ENCODE measurements at regions not wholly inside any gene's neighbourhood (a gene's known extent, or its start where the extent isn't known, plus 50 kb on each side); places are given as distances from the start of the nearest gene placed in this dataset.

- Histone ChIP-seq H3K4me1 (ENCODE audit: control insufficient read depth in 1 of 2, insufficient read depth in 2 of 2, low read length in 2 of 2) (no peaks in the 10 kb centered on the region), H2BK120ac (ENCODE audit: insufficient read depth, low read length, poor library complexity) (no peak overlapping the region), H3K4ac (ENCODE audit: low read depth, low read length) (no peak overlapping the region), H3K36me3 (ENCODE audit: control insufficient read depth in 1 of 2, insufficient read depth in 2 of 2, low read length in 2 of 2) (no peaks in the 10 kb centered on the region), H3K27ac (ENCODE audit: low read depth, low read length) (no peak overlapping the region), H3K9me3 (ENCODE audit: insufficient read depth, low read depth, low read length) (no peaks in the 10 kb centered on the region), H2BK5ac (ENCODE audit: low read depth, low read length, poor library complexity) (no peak overlapping the region), H2AK5ac (ENCODE audit: low read length) (no peak overlapping the region), H3K79me1 (ENCODE audit: low read length) (no peaks in the 10 kb centered on the region), H3K23ac (ENCODE audit: low read length) (no peak overlapping the region), H3K4me3 (ENCODE audit: low read depth, low read length) (no peak overlapping the region), H3K79me2 (ENCODE audit: control insufficient read depth, insufficient read depth, low read length, poor library complexity) (no peaks in the 10 kb centered on the region), H4K8ac (ENCODE audit: low read depth, low read length) (no peak overlapping the region), H3K14ac (ENCODE audit: low read length) (no peak overlapping the region), H2BK12ac (ENCODE audit: low read length) (no peak overlapping the region), H3K27me3 (ENCODE audit: insufficient read depth, low read length) (no peaks in the 10 kb centered on the region), H3K9ac (ENCODE audit: low read length) (no peak overlapping the region), H3K4me2 (ENCODE audit: low read length) (no peak overlapping the region), H4K12ac (ENCODE audit: low read depth, low read length) (no peak overlapping the region), H2AFZ (ENCODE audit: insufficient read depth, low read length, poor library complexity) (no peak overlapping the region), H4K91ac (ENCODE audit: low read depth, low read length) (no peak overlapping the region), H3K18ac (ENCODE audit: low read length) (no peak overlapping the region)
- WGBS (ENCODE audit: extremely low coverage, insufficient coverage, insufficient read length) = no CpG with 5 or more reads among the region's 2 CpGs
- no peak for DNase-seq
Measured at GRCh38 chr10:55320187-55320700, 519.2 kb upstream of the PCDH15 start.

- H3K23ac ChIP-seq (ENCODE audit: low read length) = no peak overlapping the region
- no peak overlapping the region for H2BK5ac ChIP-seq (ENCODE audit: low read depth, low read length, poor library complexity)
- no peaks in the 10 kb centered on the region for H3K27me3 ChIP-seq (ENCODE audit: insufficient read depth, low read length)
- H3K4me3 ChIP-seq (ENCODE audit: low read depth, low read length) = no peak overlapping the region
- no CpG with 5 or more reads among the region's 4 CpGs for WGBS (ENCODE audit: extremely low coverage, insufficient coverage, insufficient read length)
- no peak overlapping the region for H2BK120ac ChIP-seq (ENCODE audit: insufficient read depth, low read length, poor library complexity)
- no peak overlapping the region for H4K12ac ChIP-seq (ENCODE audit: low read depth, low read length)
- no peak overlapping the region for H3K9ac ChIP-seq (ENCODE audit: low read length)
- H3K4me1 ChIP-seq (ENCODE audit: control insufficient read depth in 1 of 2, insufficient read depth in 2 of 2, low read length in 2 of 2) = no peaks in the 10 kb centered on the region
- no peak overlapping the region for H3K27ac ChIP-seq (ENCODE audit: low read depth, low read length)
- no peaks in the 10 kb centered on the region for H3K79me2 ChIP-seq (ENCODE audit: control insufficient read depth, insufficient read depth, low read length, poor library complexity)
- H2BK12ac ChIP-seq (ENCODE audit: low read length) = no peak overlapping the region
- no peak overlapping the region for H4K91ac ChIP-seq (ENCODE audit: low read depth, low read length)
- H4K8ac ChIP-seq (ENCODE audit: low read depth, low read length) = no peak overlapping the region
- H3K4me2 ChIP-seq (ENCODE audit: low read length) = no peak overlapping the region
- no peaks in the 10 kb centered on the region for H3K79me1 ChIP-seq (ENCODE audit: low read length)
- no peak overlapping the region for H3K18ac ChIP-seq (ENCODE audit: low read length)
- H3K4ac ChIP-seq (ENCODE audit: low read depth, low read length) = no peak overlapping the region
- H3K36me3 ChIP-seq (ENCODE audit: control insufficient read depth in 1 of 2, insufficient read depth in 2 of 2, low read length in 2 of 2) = no peaks in the 10 kb centered on the region
- H2AK5ac ChIP-seq (ENCODE audit: low read length) = no peak overlapping the region
- H3K9me3 ChIP-seq (ENCODE audit: insufficient read depth, low read depth, low read length) = no peaks in the 10 kb centered on the region
- H3K14ac ChIP-seq (ENCODE audit: low read length) = no peak overlapping the region
- DNase-seq = no peak
- H2AFZ ChIP-seq (ENCODE audit: insufficient read depth, low read length, poor library complexity) = no peak overlapping the region
Measured at GRCh38 chr10:55311848-55312635, 511.0 kb upstream of the PCDH15 start.

DNA sequence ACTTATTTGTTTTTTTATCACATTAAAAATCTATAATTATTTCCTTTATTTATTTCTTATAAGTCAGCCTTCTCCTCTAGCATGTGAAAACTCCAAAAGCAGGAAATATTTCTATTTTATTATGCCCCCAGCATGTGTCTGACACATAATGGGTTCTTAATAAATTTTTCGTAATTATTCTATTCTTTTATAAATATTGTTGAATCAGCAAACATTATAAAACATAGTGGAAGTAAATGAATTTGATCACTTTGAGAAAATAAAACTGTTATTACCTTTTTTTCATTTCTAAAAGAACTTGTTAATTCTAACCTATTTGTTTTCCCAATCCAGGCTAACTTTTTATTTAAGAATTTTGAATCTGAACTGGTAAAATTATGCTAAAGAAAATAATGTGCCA, 509.1 kb upstream of the PCDH15 start:
- H3K4ac ChIP-seq (ENCODE audit: low read depth, low read length) = no peak overlapping the region
- WGBS (ENCODE audit: extremely low coverage, insufficient coverage, insufficient read length) = no CpG with 5 or more reads among the region's 1 CpG

DNA sequence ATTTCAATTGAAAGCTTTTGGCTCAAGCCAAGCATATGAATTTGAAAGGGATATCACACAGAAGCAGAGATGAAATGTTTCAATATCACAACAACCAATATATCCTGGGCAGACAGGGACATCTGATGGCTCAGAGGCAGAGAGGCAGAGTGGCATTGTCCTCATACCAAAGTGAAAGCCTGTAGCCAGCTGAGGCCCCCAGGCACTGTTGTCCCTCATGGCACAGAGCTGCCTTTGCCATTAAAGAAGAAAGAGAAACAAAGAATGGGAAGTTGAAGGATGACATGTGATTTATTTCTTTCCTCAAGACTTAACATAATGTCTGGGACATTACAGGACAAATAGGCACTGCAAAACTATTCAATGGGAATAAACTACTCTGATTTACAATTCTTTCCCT, 504.3 kb upstream of the PCDH15 start:
- Histone ChIP-seq H2BK120ac (ENCODE audit: insufficient read depth, low read length, poor library complexity) (no peak overlapping the region), H4K8ac (ENCODE audit: low read depth, low read length) (no peak overlapping the region), H3K4me3 (ENCODE audit: low read depth, low read length) (no peak overlapping the region), H3K4me1 (ENCODE audit: control insufficient read depth in 1 of 2, insufficient read depth in 2 of 2, low read length in 2 of 2) (peaks cover 0 to 2% of the 10 kb centered on the region in 2 experiments), H3K27ac (ENCODE audit: low read depth, low read length) (no peak overlapping the region), H3K9me3 (ENCODE audit: insufficient read depth, low read depth, low read length) (no peaks in the 10 kb centered on the region), H3K9ac (ENCODE audit: low read length) (no peak overlapping the region), H3K14ac (ENCODE audit: low read length) (no peak overlapping the region), H3K79me2 (ENCODE audit: control insufficient read depth, insufficient read depth, low read length, poor library complexity) (no peaks in the 10 kb centered on the region), H3K79me1 (ENCODE audit: low read length) (no peaks in the 10 kb centered on the region), H2BK12ac (ENCODE audit: low read length) (no peak overlapping the region), H3K23ac (ENCODE audit: low read length) (no peak overlapping the region), H3K18ac (ENCODE audit: low read length) (no peak overlapping the region), H3K36me3 (ENCODE audit: control insufficient read depth in 1 of 2, insufficient read depth in 2 of 2, low read length in 2 of 2) (no peaks in the 10 kb centered on the region), H2BK5ac (ENCODE audit: low read depth, low read length, poor library complexity) (no peak overlapping the region), H4K12ac (ENCODE audit: low read depth, low read length) (no peak overlapping the region), H4K91ac (ENCODE audit: low read depth, low read length) (no peak overlapping the region), H3K27me3 (ENCODE audit: insufficient read depth, low read length) (no peaks in the 10 kb centered on the region), H2AK5ac (ENCODE audit: low read length) (no peak overlapping the region), H3K4ac (ENCODE audit: low read depth, low read length) (no peak overlapping the region), H2AFZ (ENCODE audit: insufficient read depth, low read length, poor library complexity) (no peak overlapping the region), H3K4me2 (ENCODE audit: low read length) (no peak overlapping the region)
- DNase-seq = peak in 1 of 2 donors; percentile 9

More for the DNA sequence above, 509.1 kb upstream of the PCDH15 start:
- no peaks in the 10 kb centered on the region for H3K9me3 ChIP-seq (ENCODE audit: insufficient read depth, low read depth, low read length)
- no peak overlapping the region for H2BK12ac ChIP-seq (ENCODE audit: low read length)
- H3K4me3 ChIP-seq (ENCODE audit: low read depth, low read length) = no peak overlapping the region
- H4K8ac ChIP-seq (ENCODE audit: low read depth, low read length) = no peak overlapping the region
- H3K4me2 ChIP-seq (ENCODE audit: low read length) = no peak overlapping the region
- no peaks in the 10 kb centered on the region for H3K27me3 ChIP-seq (ENCODE audit: insufficient read depth, low read length)
- no peak overlapping the region for H3K14ac ChIP-seq (ENCODE audit: low read length)
- H3K36me3 ChIP-seq (ENCODE audit: control insufficient read depth in 1 of 2, insufficient read depth in 2 of 2, low read length in 2 of 2) = no peaks in the 10 kb centered on the region
- no peaks in the 10 kb centered on the region for H3K79me1 ChIP-seq (ENCODE audit: low read length)
- H3K18ac ChIP-seq (ENCODE audit: low read length) = no peak overlapping the region
- no peak overlapping the region for H3K23ac ChIP-seq (ENCODE audit: low read length)
- no peak overlapping the region for H2AK5ac ChIP-seq (ENCODE audit: low read length)
- H3K4me1 ChIP-seq (ENCODE audit: control insufficient read depth in 1 of 2, insufficient read depth in 2 of 2, low read length in 2 of 2) = peaks cover 0 to 2% of the 10 kb centered on the region in 2 experiments
- DNase-seq = no peak
- no peak overlapping the region for H4K12ac ChIP-seq (ENCODE audit: low read depth, low read length)
- H3K27ac ChIP-seq (ENCODE audit: low read depth, low read length) = no peak overlapping the region
- no peaks in the 10 kb centered on the region for H3K79me2 ChIP-seq (ENCODE audit: control insufficient read depth, insufficient read depth, low read length, poor library complexity)
- H2AFZ ChIP-seq (ENCODE audit: insufficient read depth, low read length, poor library complexity) = no peak overlapping the region
- no peak overlapping the region for H3K9ac ChIP-seq (ENCODE audit: low read length)
- H4K91ac ChIP-seq (ENCODE audit: low read depth, low read length) = no peak overlapping the region
- H2BK5ac ChIP-seq (ENCODE audit: low read depth, low read length, poor library complexity) = no peak overlapping the region
- H2BK120ac ChIP-seq (ENCODE audit: insufficient read depth, low read length, poor library complexity) = no peak overlapping the region

Data from trophoblast cell (in vitro differentiated cells and primary cell).